CD14-positive monocyte (primary cell): ENCODE measurements at regions not wholly inside any gene's neighbourhood (a gene's known extent, or its start where the extent isn't known, plus 50 kb on each side); places are given as distances from the start of the nearest gene placed in this dataset.

Experiments used
- DNase-seq, 3 donors: peaks; one replicate each; pipeline ENCODE4 v3.0.0-alpha.2; 2011 to 2022
- H2AFZ ChIP-seq: 2 replicates; pipeline ENCODE4 v1.6.0; 2012; ENCODE audit warnings: mild to moderate bottlenecking, low read depth, low read length, inconsistent platforms; ENCODE audit not compliant: insufficient read depth, poor library complexity, severe bottlenecking
- H3K27ac ChIP-seq, 2 donors: 1 replicate in 1 of 2; 2 replicates in 1 of 2; pipeline ENCODE4 v1.5.1; 2012 to 2013; ENCODE audit warnings: low read length in 2 of 2, control low read depth in 1 of 2, inconsistent platforms in 1 of 2, low read depth in 1 of 2, mild to moderate bottlenecking in 1 of 2
- H3K27me3 ChIP-seq, 2 donors: one replicate each; pipeline versions ENCODE4 v1.6.0 to v1.6.1; 2011 to 2013; ENCODE audit warnings: low read length in 2 of 2; ENCODE audit not compliant: control insufficient read depth in 2 of 2, insufficient read depth in 2 of 2
- H3K36me3 ChIP-seq, 2 donors: replicated peaks in 1 of 2; 1 replicate in 1 of 2; 2 replicates in 1 of 2; pipeline versions ENCODE4 v1.5.1 to v1.6.1; 2012 to 2013; ENCODE audit warnings: low read length in 2 of 2, control low read depth in 1 of 2, inconsistent platforms in 1 of 2, mild to moderate bottlenecking in 1 of 2; ENCODE audit not compliant: insufficient read depth in 2 of 2, control insufficient read depth in 1 of 2
- H3K4me1 ChIP-seq, 2 donors: 1 replicate in 1 of 2; 2 replicates in 1 of 2; pipeline versions ENCODE4 v1.5.1 to v1.6.1; 2012 to 2013; ENCODE audit warnings: low read length in 2 of 2, control low read depth in 1 of 2, inconsistent platforms in 1 of 2, mild to moderate bottlenecking in 1 of 2, moderate library complexity in 1 of 2; ENCODE audit not compliant: insufficient read depth in 2 of 2, control insufficient read depth in 1 of 2
- H3K4me2 ChIP-seq: replicated peaks from 2 replicates; pipeline ENCODE3; 2012; ENCODE audit warnings: low read length, moderate library complexity, mild to moderate bottlenecking; ENCODE audit not compliant: poor library complexity, severe bottlenecking; ENCODE audit errors: extremely low read depth
- H3K4me3 ChIP-seq, 3 experiments: fragments of 200-600 bp in 1 of 3; sonication (generic) in 1 of 3; replicated peaks in 1 of 3; 1 replicate in 2 of 3; 2 replicates in 1 of 3; pipeline ENCODE4 v1.5.1; 2011 to 2013; ENCODE audit warnings: low read length in 3 of 3, mild to moderate bottlenecking in 3 of 3, control low read depth in 2 of 3, low read depth in 2 of 3, inconsistent platforms in 1 of 3, moderate library complexity in 1 of 3
- H3K79me2 ChIP-seq: 2 replicates; pipeline ENCODE4 v1.6.0; 2012; ENCODE audit warnings: mild to moderate bottlenecking, control low read depth, inconsistent platforms, low read length, moderate library complexity; ENCODE audit not compliant: insufficient read depth
- H3K9ac ChIP-seq: 2 replicates; pipeline ENCODE4 v1.6.0; 2017; ENCODE audit warnings: low read length, mild to moderate bottlenecking; ENCODE audit not compliant: insufficient read depth, poor library complexity, severe bottlenecking
- H3K9me3 ChIP-seq, 2 donors: replicated peaks in 1 of 2; 1 replicate in 1 of 2; 2 replicates in 1 of 2; pipeline versions ENCODE4 v1.5.1 to v1.6.1; 2012 to 2013; ENCODE audit warnings: low read length in 2 of 2, control low read depth in 1 of 2; ENCODE audit not compliant: control insufficient read depth in 1 of 2, insufficient read depth in 1 of 2
- H4K20me1 ChIP-seq: 2 replicates; pipeline ENCODE4 v1.6.0; 2012; ENCODE audit warnings: mild to moderate bottlenecking, low read length, control low read depth, moderate library complexity; ENCODE audit not compliant: insufficient read depth
- H3K27ac Mint-ChIP-seq, 7 donors: one replicate each; pipeline ENCODE4 v1.8.0; 2020; ENCODE audit warnings: mild to moderate bottlenecking in 7 of 7, mixed read lengths in 7 of 7, moderate library complexity in 6 of 7, inconsistent platforms in 2 of 7
- H3K27me3 Mint-ChIP-seq, 3 donors: one replicate each; pipeline ENCODE4 v1.8.0; 2021 to 2022; ENCODE audit warnings: low read depth in 3 of 3, mild to moderate bottlenecking in 3 of 3, mixed read lengths in 3 of 3, moderate library complexity in 3 of 3, inconsistent platforms in 1 of 3
- H3K36me3 Mint-ChIP-seq, 2 donors: one replicate each; pipeline ENCODE4 v1.8.0; 2020; ENCODE audit warnings: mixed read lengths in 2 of 2, inconsistent platforms in 1 of 2, mild to moderate bottlenecking in 1 of 2
- H3K4me1 Mint-ChIP-seq: one replicate; pipeline ENCODE4 v1.8.0; 2020; ENCODE audit warnings: mild to moderate bottlenecking, mixed read lengths
- H3K4me3 Mint-ChIP-seq, 2 donors: one replicate each; pipeline ENCODE4 v1.8.0; 2020; ENCODE audit warnings: mild to moderate bottlenecking in 2 of 2, mixed read lengths in 2 of 2, moderate library complexity in 1 of 2
- H3K9me3 Mint-ChIP-seq, 7 donors: one replicate each; pipeline ENCODE4 v1.8.0; 2020 to 2022; ENCODE audit warnings: mixed read lengths in 7 of 7, mild to moderate bottlenecking in 6 of 7, moderate library complexity in 6 of 7, inconsistent platforms in 2 of 7
- WGBS: methylation state at CpG from one replicate; pipeline ENCODE4 v1.1.5; 2013; ENCODE audit warnings: missing lambda C conversion rate; ENCODE audit not compliant: insufficient coverage; 5-methylcytosine and 5-hydroxymethylcytosine counted together
- intact Hi-C, 2 donors: fragments of 100-400 bp; cut with micrococcal nuclease; formaldehyde crosslinking; loops; one replicate each; pipeline versions ENCODE4 v1.15.0 to v1.15.1; 2023
- TF ChIP-seq, protein P1 (sequence below): fragments of 200-600 bp; IDR thresholded peaks from one replicate; pipeline ENCODE4 v1.8.0; 2022; ENCODE audit warnings: antibody characterized with exemption, mild to moderate bottlenecking

DNA sequence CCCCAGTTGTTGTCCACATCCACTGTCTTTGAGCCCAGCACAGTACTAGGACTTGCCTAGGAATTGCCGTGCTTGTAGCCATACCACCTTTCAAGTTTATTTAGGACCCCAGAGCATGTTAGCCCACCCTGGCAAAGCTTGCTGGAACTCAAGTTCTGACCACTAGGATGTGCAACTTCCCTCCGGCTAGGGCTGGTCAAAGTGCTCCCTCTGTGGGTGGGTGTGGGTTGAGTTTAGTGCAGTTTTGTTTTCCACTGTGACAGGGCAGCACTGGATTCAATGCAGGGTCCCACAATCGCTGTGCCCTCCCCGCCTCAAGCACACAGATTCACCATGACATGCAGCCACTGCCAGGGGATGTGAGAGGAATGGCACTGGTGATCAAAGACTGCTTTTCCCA lies 96.0 kb downstream of the RASGEF1B start:
- H3K27ac ChIP-seq = no peak overlapping the region
- DNase-seq = no peak
- no peaks in the 10 kb centered on the region for H4K20me1 ChIP-seq
- no peaks in the 10 kb centered on the region for H3K9me3 ChIP-seq
- Mint-ChIP-seq H3K27me3 (peaks cover 0 to 3% (median 0%) of the 10 kb centered on the region in 3 donors), H3K4me1 (no peaks in the 10 kb centered on the region), H3K27ac (no peak overlapping the region), H3K36me3 (no peaks in the 10 kb centered on the region), H3K9me3 (peaks cover 0 to 6% (median 1%) of the 10 kb centered on the region in 7 donors), H3K4me3 (no peak overlapping the region)
- no peaks in the 10 kb centered on the region for H3K36me3 ChIP-seq
- no peaks in the 10 kb centered on the region for H3K79me2 ChIP-seq
- no peak overlapping the region for H2AFZ ChIP-seq
- no peak overlapping the region for H3K4me3 ChIP-seq
- intact Hi-C loops = no loop called here
- TF ChIP-seq, protein P1, sequence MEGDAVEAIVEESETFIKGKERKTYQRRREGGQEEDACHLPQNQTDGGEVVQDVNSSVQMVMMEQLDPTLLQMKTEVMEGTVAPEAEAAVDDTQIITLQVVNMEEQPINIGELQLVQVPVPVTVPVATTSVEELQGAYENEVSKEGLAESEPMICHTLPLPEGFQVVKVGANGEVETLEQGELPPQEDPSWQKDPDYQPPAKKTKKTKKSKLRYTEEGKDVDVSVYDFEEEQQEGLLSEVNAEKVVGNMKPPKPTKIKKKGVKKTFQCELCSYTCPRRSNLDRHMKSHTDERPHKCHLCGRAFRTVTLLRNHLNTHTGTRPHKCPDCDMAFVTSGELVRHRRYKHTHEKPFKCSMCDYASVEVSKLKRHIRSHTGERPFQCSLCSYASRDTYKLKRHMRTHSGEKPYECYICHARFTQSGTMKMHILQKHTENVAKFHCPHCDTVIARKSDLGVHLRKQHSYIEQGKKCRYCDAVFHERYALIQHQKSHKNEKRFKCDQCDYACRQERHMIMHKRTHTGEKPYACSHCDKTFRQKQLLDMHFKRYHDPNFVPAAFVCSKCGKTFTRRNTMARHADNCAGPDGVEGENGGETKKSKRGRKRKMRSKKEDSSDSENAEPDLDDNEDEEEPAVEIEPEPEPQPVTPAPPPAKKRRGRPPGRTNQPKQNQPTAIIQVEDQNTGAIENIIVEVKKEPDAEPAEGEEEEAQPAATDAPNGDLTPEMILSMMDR = no peak
- 90% methylated on average over 2 of the region's 4 CpGs for WGBS
- H3K9ac ChIP-seq = no peak overlapping the region
- H3K4me1 ChIP-seq = no peaks in the 10 kb centered on the region
- no peak overlapping the region for H3K4me2 ChIP-seq
- no peaks in the 10 kb centered on the region for H3K27me3 ChIP-seq

DNA sequence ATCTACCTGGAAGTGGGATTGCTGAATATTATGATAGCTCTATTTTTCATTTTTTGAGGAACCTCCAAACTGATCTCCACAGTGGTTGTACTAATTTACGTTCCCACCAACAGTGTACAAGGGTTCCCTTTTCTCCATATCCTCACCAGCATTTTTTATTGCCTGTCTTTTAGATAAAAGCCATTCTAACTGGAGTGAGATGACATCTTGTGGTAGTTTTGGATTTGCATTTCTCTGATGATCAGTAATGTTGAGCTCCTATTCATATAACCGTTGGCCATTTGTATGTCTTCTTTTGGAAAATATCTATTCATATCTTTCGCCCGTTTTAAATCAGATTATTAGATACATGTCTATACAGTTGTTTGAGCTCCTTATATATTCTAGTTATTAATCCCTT lies 101.8 kb downstream of the RASGEF1B start:
- Histone ChIP-seq H3K27ac (no peak overlapping the region), H3K79me2 (no peaks in the 10 kb centered on the region), H2AFZ (no peak overlapping the region), H3K4me3 (no peak overlapping the region), H3K36me3 (no peaks in the 10 kb centered on the region), H3K4me1 (no peaks in the 10 kb centered on the region), H4K20me1 (no peaks in the 10 kb centered on the region), H3K9me3 (peaks cover 0 to 8% of the 10 kb centered on the region in 2 donors), H3K4me2 (no peak overlapping the region), H3K27me3 (no peaks in the 10 kb centered on the region), H3K9ac (no peak overlapping the region)
- peaks cover 0 to 2% (median 0%) of the 10 kb centered on the region in 3 donors for H3K27me3 Mint-ChIP-seq
- TF ChIP-seq, protein P1 = no peak
- no peak overlapping the region for H3K27ac Mint-ChIP-seq
- H3K4me3 Mint-ChIP-seq = no peak overlapping the region
- intact Hi-C loops = no loop called here
- no peak for DNase-seq
- WGBS = no CpG with 5 or more reads among the region's 4 CpGs
- H3K4me1 Mint-ChIP-seq = no peaks in the 10 kb centered on the region
- H3K36me3 Mint-ChIP-seq = no peaks in the 10 kb centered on the region
- H3K9me3 Mint-ChIP-seq = peaks cover 1 to 7% (median 5%) of the 10 kb centered on the region in 7 donors
